H9 (cell line): ENCODE measurements at regions not wholly inside any gene's neighbourhood (a gene's known extent, or its start where the extent isn't known, plus 50 kb on each side); places are given as distances from the start of the nearest gene placed in this dataset.

Source experiments
- DNase-seq: peaks from one replicate; pipeline ENCODE4 v3.0.0-alpha.2; 2017
- H2AFZ ChIP-seq: one replicate; pipeline ENCODE4 v1.6.1; 2013; ENCODE audit warnings: mild to moderate bottlenecking, low read length, control low read depth, moderate library complexity
- H2AK5ac ChIP-seq: 2 replicates; pipeline ENCODE4 v1.6.1; 2013; ENCODE audit warnings: low read length, control low read depth, mixed read lengths; ENCODE audit not compliant: insufficient read length
- H2BK120ac ChIP-seq: one replicate; pipeline ENCODE4 v1.6.1; 2013; ENCODE audit warnings: low read depth, mild to moderate bottlenecking, low read length, control low read depth, inconsistent platforms; ENCODE audit not compliant: poor library complexity, severe bottlenecking
- H2BK12ac ChIP-seq: 2 replicates; pipeline ENCODE4 v1.6.1; 2013; ENCODE audit warnings: low read length, control low read depth, mixed read lengths, low read depth; ENCODE audit not compliant: insufficient read length
- H2BK15ac ChIP-seq: 2 replicates; pipeline ENCODE4 v1.6.1; 2013; ENCODE audit warnings: low read depth, low read length, control low read depth
- H2BK20ac ChIP-seq: one replicate; pipeline ENCODE4 v1.6.1; 2013; ENCODE audit warnings: low read depth, mild to moderate bottlenecking, low read length, control low read depth, inconsistent platforms; ENCODE audit not compliant: poor library complexity, severe bottlenecking
- H2BK5ac ChIP-seq: 2 replicates; pipeline ENCODE4 v1.6.1; 2013; ENCODE audit warnings: low read length, control low read depth, mixed read lengths; ENCODE audit not compliant: insufficient read length
- H3K14ac ChIP-seq: 2 replicates; pipeline ENCODE4 v1.6.1; 2013; ENCODE audit warnings: low read length, control low read depth; ENCODE audit not compliant: insufficient read depth
- H3K18ac ChIP-seq: 2 replicates; pipeline ENCODE4 v1.6.1; 2013; ENCODE audit warnings: low read depth, mild to moderate bottlenecking, mixed read lengths, low read length, control low read depth; ENCODE audit not compliant: insufficient read length
- H3K23ac ChIP-seq: 2 replicates; pipeline ENCODE4 v1.6.1; 2013; ENCODE audit warnings: low read length, control low read depth, mixed read lengths, low read depth; ENCODE audit not compliant: insufficient read length
- H3K23me2 ChIP-seq: 2 replicates; pipeline ENCODE4 v1.6.1; 2013; ENCODE audit warnings: low read depth, mild to moderate bottlenecking, mixed read lengths, low read length, control low read depth; ENCODE audit not compliant: insufficient read length, poor library complexity, severe bottlenecking
- H3K27ac ChIP-seq: 2 replicates; pipeline ENCODE4 v1.5.1; 2013; ENCODE audit warnings: low read length, control low read depth, mixed read lengths, low read depth; ENCODE audit not compliant: insufficient read length
- H3K27me3 ChIP-seq: 2 replicates; pipeline ENCODE4 v1.6.1; 2013; ENCODE audit warnings: low read length, control low read depth, inconsistent platforms; ENCODE audit not compliant: insufficient read depth
- H3K4ac ChIP-seq: 2 replicates; pipeline ENCODE4 v1.6.1; 2013; ENCODE audit warnings: low read depth, mild to moderate bottlenecking, control low read depth, inconsistent platforms, low read length, moderate library complexity
- H3K4me1 ChIP-seq: 2 replicates; pipeline ENCODE4 v1.6.1; 2013; ENCODE audit warnings: low read length, control low read depth, inconsistent platforms; ENCODE audit not compliant: insufficient read depth
- H3K4me2 ChIP-seq: 2 replicates; pipeline ENCODE4 v1.6.1; 2013; ENCODE audit warnings: low read length, control low read depth, mixed read lengths; ENCODE audit not compliant: insufficient read length, insufficient read depth
- H3K56ac ChIP-seq: 2 replicates; pipeline ENCODE4 v1.6.1; 2013; ENCODE audit warnings: low read depth, mild to moderate bottlenecking, mixed read lengths, low read length, control low read depth; ENCODE audit not compliant: insufficient read length
- H3K79me1 ChIP-seq: 2 replicates; pipeline ENCODE4 v1.6.1; 2013; ENCODE audit warnings: low read depth, mild to moderate bottlenecking, moderate library complexity, low read length, control low read depth, inconsistent platforms; ENCODE audit not compliant: insufficient read depth, poor library complexity, severe bottlenecking
- H3K79me2 ChIP-seq: 2 replicates; pipeline ENCODE4 v1.6.1; 2013; ENCODE audit warnings: low read length, control low read depth, inconsistent platforms; ENCODE audit not compliant: insufficient read depth
- H3K9ac ChIP-seq: 2 replicates; pipeline ENCODE4 v1.6.1; 2013; ENCODE audit warnings: low read length, control low read depth, mixed read lengths; ENCODE audit not compliant: insufficient read length; ENCODE audit errors: extremely low read depth
- H3K9me3 ChIP-seq: one replicate; pipeline ENCODE4 v1.6.1; 2013; ENCODE audit warnings: low read depth, low read length, inconsistent platforms; ENCODE audit not compliant: control insufficient read depth
- H3T11ph ChIP-seq: one replicate; pipeline ENCODE4 v1.6.1; 2013; ENCODE audit warnings: mild to moderate bottlenecking, low read length, control low read depth, inconsistent platforms
- H4K20me1 ChIP-seq: one replicate; pipeline ENCODE4 v1.6.1; 2013; ENCODE audit not compliant: control insufficient read depth, insufficient read length, insufficient read depth
- H4K5ac ChIP-seq: 2 replicates; pipeline ENCODE4 v1.6.1; 2013; ENCODE audit warnings: low read depth, mild to moderate bottlenecking, mixed read lengths, low read length, control low read depth; ENCODE audit not compliant: insufficient read length
- H4K8ac ChIP-seq: replicated peaks from 2 replicates; pipeline ENCODE4 v1.6.1; 2013; ENCODE audit warnings: low read length, control low read depth, mixed read lengths, low read depth; ENCODE audit not compliant: insufficient read length
- H4K91ac ChIP-seq: 2 replicates; pipeline ENCODE4 v1.6.1; 2013; ENCODE audit warnings: low read depth, mild to moderate bottlenecking, moderate library complexity, mixed read lengths, low read length, control low read depth; ENCODE audit not compliant: insufficient read length
- H3K27ac Mint-ChIP-seq, 3 experiments: 2 replicates in 2 of 3; 3 replicates in 1 of 3; pipeline ENCODE4 v1.8.0; 2020 to 2021; ENCODE audit warnings: mixed read lengths in 3 of 3, mild to moderate bottlenecking in 1 of 3, moderate library complexity in 1 of 3
- H3K27me3 Mint-ChIP-seq: 2 replicates; pipeline ENCODE4 v1.8.0; 2021; ENCODE audit warnings: low read depth, mild to moderate bottlenecking, moderate library complexity, mixed read lengths
- H3K36me3 Mint-ChIP-seq, 3 experiments: 2 replicates in 2 of 3; 3 replicates in 1 of 3; pipeline ENCODE4 v1.8.0; 2020 to 2021; ENCODE audit warnings: low read depth in 3 of 3, mixed read lengths in 3 of 3; ENCODE audit not compliant: insufficient read depth in 1 of 3
- H3K4me1 Mint-ChIP-seq, 2 experiments: 2 replicates each; pipeline ENCODE4 v1.8.0; 2020; ENCODE audit warnings: mixed read lengths in 2 of 2
- H3K4me3 Mint-ChIP-seq, 2 experiments: 2 replicates in 1 of 2; 3 replicates in 1 of 2; pipeline ENCODE4 v1.8.0; 2020 to 2021; ENCODE audit warnings: mild to moderate bottlenecking in 2 of 2, mixed read lengths in 2 of 2, moderate library complexity in 1 of 2
- H3K9me3 Mint-ChIP-seq, 2 experiments: 2 replicates in 1 of 2; 3 replicates in 1 of 2; pipeline ENCODE4 v1.8.0; 2020; ENCODE audit warnings: mild to moderate bottlenecking in 2 of 2, mixed read lengths in 2 of 2, moderate library complexity in 1 of 2
- WGBS: extraction: QIAGEN DNeasy Blood & Tissue Kit; methylation state at CpG from one replicate; pipeline ENCODE4 v1.1.7; 2013; ENCODE audit warnings: missing lambda C conversion rate, low lambda C conversion rate, mixed read lengths; ENCODE audit not compliant: insufficient read length; ENCODE audit errors: extremely low coverage; 5-methylcytosine and 5-hydroxymethylcytosine counted together
- TF ChIP-seq, protein P1 (sequence below): fragments of 200-600 bp; sonication (generic); conservative IDR thresholded peaks from 3 replicates; pipeline ENCODE4 v1.8.0; 2021; ENCODE audit warnings: antibody characterized with exemption, mild to moderate bottlenecking

DNA sequence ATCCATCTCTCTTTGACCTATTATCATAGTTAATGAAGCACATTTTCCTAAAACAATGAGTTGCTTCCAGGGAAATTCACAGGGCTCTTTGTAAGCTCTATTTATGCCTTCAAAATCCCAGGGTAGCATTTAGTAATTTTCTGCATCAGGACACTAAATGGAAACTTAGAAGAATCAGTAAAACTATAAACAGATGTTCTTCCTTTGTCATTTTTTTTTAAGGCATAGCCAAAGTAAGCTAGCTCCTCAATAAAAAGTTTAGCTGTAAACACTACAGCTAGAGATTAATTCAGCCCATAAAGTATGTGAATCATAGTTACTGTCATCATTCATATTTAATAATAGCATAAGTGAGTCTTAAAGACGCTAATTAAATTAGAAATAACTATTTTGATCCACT lies 79.3 kb downstream of the RPL22L1 start:
- no peak overlapping the region for H3K4me3 Mint-ChIP-seq
- H2BK12ac ChIP-seq = no peak overlapping the region
- no peak overlapping the region for H3K27ac ChIP-seq
- no peak overlapping the region for H3K4ac ChIP-seq
- no peak overlapping the region for H3K9ac ChIP-seq
- no peak overlapping the region for H2BK5ac ChIP-seq
- no peak overlapping the region for H2AK5ac ChIP-seq
- H3K4me2 ChIP-seq = no peak overlapping the region
- TF ChIP-seq, protein P1, sequence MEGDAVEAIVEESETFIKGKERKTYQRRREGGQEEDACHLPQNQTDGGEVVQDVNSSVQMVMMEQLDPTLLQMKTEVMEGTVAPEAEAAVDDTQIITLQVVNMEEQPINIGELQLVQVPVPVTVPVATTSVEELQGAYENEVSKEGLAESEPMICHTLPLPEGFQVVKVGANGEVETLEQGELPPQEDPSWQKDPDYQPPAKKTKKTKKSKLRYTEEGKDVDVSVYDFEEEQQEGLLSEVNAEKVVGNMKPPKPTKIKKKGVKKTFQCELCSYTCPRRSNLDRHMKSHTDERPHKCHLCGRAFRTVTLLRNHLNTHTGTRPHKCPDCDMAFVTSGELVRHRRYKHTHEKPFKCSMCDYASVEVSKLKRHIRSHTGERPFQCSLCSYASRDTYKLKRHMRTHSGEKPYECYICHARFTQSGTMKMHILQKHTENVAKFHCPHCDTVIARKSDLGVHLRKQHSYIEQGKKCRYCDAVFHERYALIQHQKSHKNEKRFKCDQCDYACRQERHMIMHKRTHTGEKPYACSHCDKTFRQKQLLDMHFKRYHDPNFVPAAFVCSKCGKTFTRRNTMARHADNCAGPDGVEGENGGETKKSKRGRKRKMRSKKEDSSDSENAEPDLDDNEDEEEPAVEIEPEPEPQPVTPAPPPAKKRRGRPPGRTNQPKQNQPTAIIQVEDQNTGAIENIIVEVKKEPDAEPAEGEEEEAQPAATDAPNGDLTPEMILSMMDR = no peak
- H4K20me1 ChIP-seq = no peaks in the 10 kb centered on the region
- H3K79me1 ChIP-seq = no peaks in the 10 kb centered on the region
- H2BK15ac ChIP-seq = no peak overlapping the region
- H3K23ac ChIP-seq = no peak overlapping the region
- no peak overlapping the region for H3T11ph ChIP-seq
- H3K27ac Mint-ChIP-seq = no peak overlapping the region
- H2BK120ac ChIP-seq = no peak overlapping the region
- H2AFZ ChIP-seq = no peak overlapping the region
- no peaks in the 10 kb centered on the region for H3K23me2 ChIP-seq
- H2BK20ac ChIP-seq = no peak overlapping the region
- H3K79me2 ChIP-seq = no peaks in the 10 kb centered on the region
- H3K27me3 Mint-ChIP-seq = no peaks in the 10 kb centered on the region
- no peaks in the 10 kb centered on the region; a peak in 1 of 5 replicates for H3K9me3 Mint-ChIP-seq
- H3K36me3 Mint-ChIP-seq = no peaks in the 10 kb centered on the region
- no peak overlapping the region for H3K18ac ChIP-seq
- no CpG with 5 or more reads among the region's 1 CpG for WGBS
- no peaks in the 10 kb centered on the region for H3K4me1 ChIP-seq
- DNase-seq = no peak
- no peaks in the 10 kb centered on the region for H3K4me1 Mint-ChIP-seq
- H3K14ac ChIP-seq = no peak overlapping the region
- no peaks in the 10 kb centered on the region for H3K27me3 ChIP-seq
- no peak overlapping the region for H4K5ac ChIP-seq
- no peak overlapping the region for H3K56ac ChIP-seq
- H3K9me3 ChIP-seq = no peaks in the 10 kb centered on the region
- H4K8ac ChIP-seq = no peak overlapping the region
- H4K91ac ChIP-seq = no peak overlapping the region
